H1 (cell line): ENCODE measurements at regions not wholly inside any gene's neighbourhood (a gene's known extent, or its start where the extent isn't known, plus 50 kb on each side); places are given as distances from the start of the nearest gene placed in this dataset.

Experiments
- EGR1 ChIP-seq: IDR thresholded peaks from 2 replicates; pipeline ENCODE4 v1.6.1; 2011; ENCODE audit warnings: low read depth, low read length, borderline replicate concordance
- POU5F1 ChIP-seq: IDR thresholded peaks from 2 replicates; pipeline ENCODE4 v1.6.1; 2011; ENCODE audit warnings: low read depth, mild to moderate bottlenecking, low read length, moderate library complexity
- TF ChIP-seq, protein P1 (sequence below): fragments of 300-600 bp; sonication (generic); IDR thresholded peaks from 2 replicates; pipeline ENCODE4 v1.7.1; 2012; ENCODE audit warnings: low read length, moderate library complexity, mild to moderate bottlenecking, inconsistent platforms; ENCODE audit not compliant: insufficient replicate concordance

DNA sequence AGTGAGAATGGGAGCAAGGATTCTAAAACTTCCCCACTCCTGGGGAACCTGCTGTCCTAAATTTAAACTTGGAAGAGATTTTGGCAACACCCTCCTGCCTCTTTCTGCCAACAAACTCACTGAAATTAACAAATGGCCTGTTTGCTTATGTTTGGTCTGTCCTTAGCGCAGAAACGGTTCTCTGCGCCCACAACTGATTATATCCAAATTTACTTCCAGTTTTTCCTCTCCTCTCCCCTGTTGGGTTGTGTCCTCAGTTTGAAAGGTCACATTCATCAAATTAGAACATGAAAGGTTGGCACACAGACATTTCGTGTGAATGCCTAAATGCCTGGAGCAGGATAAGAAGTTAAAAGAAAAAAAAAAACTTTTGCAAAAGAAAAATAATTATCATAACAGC, 56.4 kb upstream of the MRI1 start (continued):
- TF ChIP-seq, protein P1, sequence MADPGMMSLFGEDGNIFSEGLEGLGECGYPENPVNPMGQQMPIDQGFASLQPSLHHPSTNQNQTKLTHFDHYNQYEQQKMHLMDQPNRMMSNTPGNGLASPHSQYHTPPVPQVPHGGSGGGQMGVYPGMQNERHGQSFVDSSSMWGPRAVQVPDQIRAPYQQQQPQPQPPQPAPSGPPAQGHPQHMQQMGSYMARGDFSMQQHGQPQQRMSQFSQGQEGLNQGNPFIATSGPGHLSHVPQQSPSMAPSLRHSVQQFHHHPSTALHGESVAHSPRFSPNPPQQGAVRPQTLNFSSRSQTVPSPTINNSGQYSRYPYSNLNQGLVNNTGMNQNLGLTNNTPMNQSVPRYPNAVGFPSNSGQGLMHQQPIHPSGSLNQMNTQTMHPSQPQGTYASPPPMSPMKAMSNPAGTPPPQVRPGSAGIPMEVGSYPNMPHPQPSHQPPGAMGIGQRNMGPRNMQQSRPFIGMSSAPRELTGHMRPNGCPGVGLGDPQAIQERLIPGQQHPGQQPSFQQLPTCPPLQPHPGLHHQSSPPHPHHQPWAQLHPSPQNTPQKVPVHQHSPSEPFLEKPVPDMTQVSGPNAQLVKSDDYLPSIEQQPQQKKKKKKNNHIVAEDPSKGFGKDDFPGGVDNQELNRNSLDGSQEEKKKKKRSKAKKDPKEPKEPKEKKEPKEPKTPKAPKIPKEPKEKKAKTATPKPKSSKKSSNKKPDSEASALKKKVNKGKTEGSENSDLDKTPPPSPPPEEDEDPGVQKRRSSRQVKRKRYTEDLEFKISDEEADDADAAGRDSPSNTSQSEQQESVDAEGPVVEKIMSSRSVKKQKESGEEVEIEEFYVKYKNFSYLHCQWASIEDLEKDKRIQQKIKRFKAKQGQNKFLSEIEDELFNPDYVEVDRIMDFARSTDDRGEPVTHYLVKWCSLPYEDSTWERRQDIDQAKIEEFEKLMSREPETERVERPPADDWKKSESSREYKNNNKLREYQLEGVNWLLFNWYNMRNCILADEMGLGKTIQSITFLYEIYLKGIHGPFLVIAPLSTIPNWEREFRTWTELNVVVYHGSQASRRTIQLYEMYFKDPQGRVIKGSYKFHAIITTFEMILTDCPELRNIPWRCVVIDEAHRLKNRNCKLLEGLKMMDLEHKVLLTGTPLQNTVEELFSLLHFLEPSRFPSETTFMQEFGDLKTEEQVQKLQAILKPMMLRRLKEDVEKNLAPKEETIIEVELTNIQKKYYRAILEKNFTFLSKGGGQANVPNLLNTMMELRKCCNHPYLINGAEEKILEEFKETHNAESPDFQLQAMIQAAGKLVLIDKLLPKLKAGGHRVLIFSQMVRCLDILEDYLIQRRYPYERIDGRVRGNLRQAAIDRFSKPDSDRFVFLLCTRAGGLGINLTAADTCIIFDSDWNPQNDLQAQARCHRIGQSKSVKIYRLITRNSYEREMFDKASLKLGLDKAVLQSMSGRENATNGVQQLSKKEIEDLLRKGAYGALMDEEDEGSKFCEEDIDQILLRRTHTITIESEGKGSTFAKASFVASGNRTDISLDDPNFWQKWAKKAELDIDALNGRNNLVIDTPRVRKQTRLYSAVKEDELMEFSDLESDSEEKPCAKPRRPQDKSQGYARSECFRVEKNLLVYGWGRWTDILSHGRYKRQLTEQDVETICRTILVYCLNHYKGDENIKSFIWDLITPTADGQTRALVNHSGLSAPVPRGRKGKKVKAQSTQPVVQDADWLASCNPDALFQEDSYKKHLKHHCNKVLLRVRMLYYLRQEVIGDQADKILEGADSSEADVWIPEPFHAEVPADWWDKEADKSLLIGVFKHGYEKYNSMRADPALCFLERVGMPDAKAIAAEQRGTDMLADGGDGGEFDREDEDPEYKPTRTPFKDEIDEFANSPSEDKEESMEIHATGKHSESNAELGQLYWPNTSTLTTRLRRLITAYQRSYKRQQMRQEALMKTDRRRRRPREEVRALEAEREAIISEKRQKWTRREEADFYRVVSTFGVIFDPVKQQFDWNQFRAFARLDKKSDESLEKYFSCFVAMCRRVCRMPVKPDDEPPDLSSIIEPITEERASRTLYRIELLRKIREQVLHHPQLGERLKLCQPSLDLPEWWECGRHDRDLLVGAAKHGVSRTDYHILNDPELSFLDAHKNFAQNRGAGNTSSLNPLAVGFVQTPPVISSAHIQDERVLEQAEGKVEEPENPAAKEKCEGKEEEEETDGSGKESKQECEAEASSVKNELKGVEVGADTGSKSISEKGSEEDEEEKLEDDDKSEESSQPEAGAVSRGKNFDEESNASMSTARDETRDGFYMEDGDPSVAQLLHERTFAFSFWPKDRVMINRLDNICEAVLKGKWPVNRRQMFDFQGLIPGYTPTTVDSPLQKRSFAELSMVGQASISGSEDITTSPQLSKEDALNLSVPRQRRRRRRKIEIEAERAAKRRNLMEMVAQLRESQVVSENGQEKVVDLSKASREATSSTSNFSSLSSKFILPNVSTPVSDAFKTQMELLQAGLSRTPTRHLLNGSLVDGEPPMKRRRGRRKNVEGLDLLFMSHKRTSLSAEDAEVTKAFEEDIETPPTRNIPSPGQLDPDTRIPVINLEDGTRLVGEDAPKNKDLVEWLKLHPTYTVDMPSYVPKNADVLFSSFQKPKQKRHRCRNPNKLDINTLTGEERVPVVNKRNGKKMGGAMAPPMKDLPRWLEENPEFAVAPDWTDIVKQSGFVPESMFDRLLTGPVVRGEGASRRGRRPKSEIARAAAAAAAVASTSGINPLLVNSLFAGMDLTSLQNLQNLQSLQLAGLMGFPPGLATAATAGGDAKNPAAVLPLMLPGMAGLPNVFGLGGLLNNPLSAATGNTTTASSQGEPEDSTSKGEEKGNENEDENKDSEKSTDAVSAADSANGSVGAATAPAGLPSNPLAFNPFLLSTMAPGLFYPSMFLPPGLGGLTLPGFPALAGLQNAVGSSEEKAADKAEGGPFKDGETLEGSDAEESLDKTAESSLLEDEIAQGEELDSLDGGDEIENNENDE = no peak
- TF ChIP-seq EGR1 = no peak
- no peak for TF ChIP-seq POU5F1
